Keratinocyte (primary cell): ENCODE measurements at regions not wholly inside any gene's neighbourhood (a gene's known extent, or its start where the extent isn't known, plus 50 kb on each side); places are given as distances from the start of the nearest gene placed in this dataset.

ENCODE experiments used
- CTCF ChIP-seq, 3 experiments: IDR thresholded peaks in 1 of 3; conservative IDR thresholded peaks in 1 of 3; optimal IDR thresholded peaks in 1 of 3; 2 replicates in 2 of 3; 3 replicates in 1 of 3; pipeline versions ENCODE3 to v1.5.1; 2011; ENCODE audit warnings: low read length in 3 of 3, mild to moderate bottlenecking in 3 of 3, moderate library complexity in 2 of 3, control low read depth in 1 of 3, inconsistent platforms in 1 of 3; ENCODE audit not compliant: insufficient read depth in 2 of 3; ENCODE audit errors: extremely low read depth in 1 of 3
- EZH2 ChIP-seq: IDR thresholded peaks from one replicate; pipeline ENCODE4 v1.6.1; 2012; ENCODE audit warnings: inconsistent platforms, mild to moderate bottlenecking, low read length, moderate library complexity

DNA sequence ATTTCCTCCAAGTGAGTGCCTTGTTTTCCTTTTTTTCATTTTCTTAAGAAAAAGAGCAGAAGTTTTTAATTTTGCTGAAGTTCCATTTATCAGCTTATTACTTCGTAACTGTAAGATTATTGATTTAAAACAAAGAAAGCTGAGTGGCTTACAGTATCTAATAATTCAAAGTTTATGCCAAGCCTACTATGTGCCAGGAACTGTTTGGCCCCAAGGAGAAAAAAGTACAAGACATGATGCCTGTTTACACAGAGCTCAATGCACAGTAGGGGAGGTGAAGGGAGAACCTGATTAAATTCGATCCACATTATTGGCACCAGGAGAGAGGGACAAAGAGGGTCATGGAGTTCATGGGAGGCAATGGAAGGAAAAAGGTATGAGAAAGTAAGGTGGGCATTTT lies 419.3 kb upstream of the ZMIZ1 start:
- no peak for TF ChIP-seq CTCF (optimal IDR thresholded peaks at IDR 0.05 in 1 of 3, IDR thresholded peaks at IDR 0.05 in 1 of 3, conservative IDR thresholded peaks at IDR 0.05 in 1 of 3; ENCODE audit: extremely low read depth in 1 of 3, insufficient read depth in 2 of 3, low read length in 3 of 3)
- TF ChIP-seq EZH2: no peak
